NCI-H1417 treated with DMSO at 0.1 percent for 48 hours (cell line): ENCODE measurements at regions not wholly inside any gene's neighbourhood (a gene's known extent, or its start where the extent isn't known, plus 50 kb on each side); places are given as distances from the start of the nearest gene placed in this dataset.

ENCODE experiments used
- DNase-seq: peaks from one replicate; lab custom pipeline; 2025; lab: John Stamatoyannopoulos, UW

- DNase-seq: no peak
Observed at GRCh38 chr12:25714198-25714984, 161.3 kb upstream of the LMNTD1 start.

- no peak for DNase-seq
Observed at GRCh38 chr12:25715102-25715501, 162.0 kb upstream of the LMNTD1 start.

- no peak for DNase-seq
Observed at GRCh38 chr12:25716842-25717241, 163.8 kb upstream of the LMNTD1 start.

GRCh38 chr12:25717552-25717951, 164.5 kb upstream of the LMNTD1 start:
- DNase-seq: no peak

GRCh38 chr12:25718081-25718731, 165.1 kb upstream of the LMNTD1 start:
- DNase-seq: no peak

- no peak for DNase-seq
Observed at GRCh38 chr12:25719505-25719904, 166.4 kb upstream of the LMNTD1 start.

GRCh38 chr12:25723336-25723735, 170.3 kb upstream of the LMNTD1 start:
- DNase-seq: no peak

GRCh38 chr12:25723921-25724491, 170.9 kb upstream of the LMNTD1 start:
- no peak for DNase-seq

GRCh38 chr12:25725470-25725869, 172.4 kb upstream of the LMNTD1 start:
- DNase-seq: no peak

- DNase-seq: no peak
Observed at GRCh38 chr12:25725931-25726330, 172.8 kb upstream of the LMNTD1 start.

GRCh38 chr12:25728056-25728595, 175.0 kb upstream of the LMNTD1 start:
- DNase-seq: no peak

GRCh38 chr12:25730489-25731349, 177.6 kb upstream of the LMNTD1 start:
- DNase-seq: no peak

GRCh38 chr12:25733541-25733940, 180.5 kb upstream of the LMNTD1 start:
- DNase-seq: no peak

GRCh38 chr12:25734529-25735180, 181.6 kb upstream of the LMNTD1 start:
- no peak for DNase-seq

GRCh38 chr12:25740617-25741016, 187.5 kb upstream of the LMNTD1 start:
- DNase-seq: no peak

GRCh38 chr12:25741917-25742316, 188.8 kb upstream of the LMNTD1 start:
- no peak for DNase-seq

GRCh38 chr12:25743679-25744215, 190.7 kb upstream of the LMNTD1 start:
- no peak for DNase-seq

GRCh38 chr12:25744313-25744712, 191.2 kb upstream of the LMNTD1 start:
- DNase-seq: no peak

GRCh38 chr12:25745281-25745680, 192.2 kb upstream of the LMNTD1 start:
- no peak for DNase-seq

- DNase-seq: no peak
Observed at GRCh38 chr12:25746131-25746530, 193.0 kb upstream of the LMNTD1 start.

GRCh38 chr12:25752710-25753309, 199.7 kb upstream of the LMNTD1 start:
- no peak for DNase-seq
